ENCODE measurements at regions not wholly inside any gene's neighbourhood (a gene's known extent, or its start where the extent isn't known, plus 50 kb on each side); places are given as distances from the start of the nearest gene placed in this dataset.

DNA sequence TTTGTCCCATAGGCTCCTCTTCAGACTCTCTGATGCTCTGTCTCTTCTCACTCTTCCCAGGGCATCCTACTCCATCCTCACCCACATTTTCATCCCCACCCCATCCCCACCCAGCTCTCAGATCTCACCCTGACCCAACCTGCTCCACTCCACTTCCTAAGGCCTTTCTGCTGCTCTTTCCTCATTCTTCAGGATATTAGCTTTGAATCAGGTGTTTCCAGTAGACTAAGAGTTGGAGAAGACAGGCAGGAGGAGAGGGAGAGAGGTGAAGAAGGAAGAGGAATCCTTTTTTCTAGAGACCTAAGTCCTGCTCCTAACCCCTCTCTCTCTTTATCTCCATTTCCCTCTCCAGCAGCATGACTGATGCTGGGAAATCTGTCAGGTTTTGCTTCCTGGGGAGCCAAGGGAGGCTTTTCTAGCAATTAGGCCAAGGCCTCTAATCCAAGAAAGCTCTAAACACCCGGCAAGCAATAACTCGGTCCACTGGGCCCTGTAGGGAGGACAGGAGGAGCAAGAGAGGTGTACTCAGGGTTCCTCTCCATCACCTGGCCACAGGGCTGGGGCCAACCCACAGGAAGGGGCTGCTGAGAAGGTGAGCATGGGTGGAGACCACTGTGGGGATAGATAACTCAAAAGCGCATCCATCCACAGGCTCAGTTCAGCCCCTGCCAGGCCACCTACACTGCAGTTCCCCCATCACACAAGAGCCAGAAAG is 133.3 kb downstream of the TMEM132E start:
- H3K27ac ChIP-seq (ENCODE audit: low read depth in 1 of 2, low read length in 2 of 2) = no peak overlapping the region
- no peak for ATAC-seq (ENCODE audit: poor library complexity)
- Mint-ChIP-seq H3K27ac (no peak overlapping the region), H3K4me1 (ENCODE audit: low read depth) (no peaks in the 10 kb centered on the region), H3K36me3 (ENCODE audit: low read depth) (no peaks in the 10 kb centered on the region), H3K27me3 (peaks cover 44% of the 10 kb centered on the region), H3K9me3 (no peaks in the 10 kb centered on the region), H3K4me3 (no peak overlapping the region)
- CTCF ChIA-PET = no interaction called here
- peaks cover 0 to 3% of the 10 kb centered on the region in 2 experiments for H3K9me3 ChIP-seq (ENCODE audit: control insufficient read depth in 1 of 2, insufficient read depth in 1 of 2, low read length in 2 of 2)
- DNase-seq = no peak
- H3K4me1 ChIP-seq (ENCODE audit: insufficient read depth, low read length) = no peaks in the 10 kb centered on the region
- peaks cover 0 to 11% of the 10 kb centered on the region in 2 experiments for H3K27me3 ChIP-seq (ENCODE audit: control insufficient read depth in 1 of 2, insufficient read depth in 2 of 2, low read length in 2 of 2)
- H3K36me3 ChIP-seq (ENCODE audit: insufficient read depth, low read length) = no peaks in the 10 kb centered on the region
- TF ChIP-seq, protein P1, sequence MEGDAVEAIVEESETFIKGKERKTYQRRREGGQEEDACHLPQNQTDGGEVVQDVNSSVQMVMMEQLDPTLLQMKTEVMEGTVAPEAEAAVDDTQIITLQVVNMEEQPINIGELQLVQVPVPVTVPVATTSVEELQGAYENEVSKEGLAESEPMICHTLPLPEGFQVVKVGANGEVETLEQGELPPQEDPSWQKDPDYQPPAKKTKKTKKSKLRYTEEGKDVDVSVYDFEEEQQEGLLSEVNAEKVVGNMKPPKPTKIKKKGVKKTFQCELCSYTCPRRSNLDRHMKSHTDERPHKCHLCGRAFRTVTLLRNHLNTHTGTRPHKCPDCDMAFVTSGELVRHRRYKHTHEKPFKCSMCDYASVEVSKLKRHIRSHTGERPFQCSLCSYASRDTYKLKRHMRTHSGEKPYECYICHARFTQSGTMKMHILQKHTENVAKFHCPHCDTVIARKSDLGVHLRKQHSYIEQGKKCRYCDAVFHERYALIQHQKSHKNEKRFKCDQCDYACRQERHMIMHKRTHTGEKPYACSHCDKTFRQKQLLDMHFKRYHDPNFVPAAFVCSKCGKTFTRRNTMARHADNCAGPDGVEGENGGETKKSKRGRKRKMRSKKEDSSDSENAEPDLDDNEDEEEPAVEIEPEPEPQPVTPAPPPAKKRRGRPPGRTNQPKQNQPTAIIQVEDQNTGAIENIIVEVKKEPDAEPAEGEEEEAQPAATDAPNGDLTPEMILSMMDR (IDR thresholded peaks at IDR 0.05) = no peak
- H3K4me3 ChIP-seq (ENCODE audit: low read length) = no peak overlapping the region
- intact Hi-C loops (cut with DNase I, micrococcal nuclease) = no loop called here
- POLR2A ChIA-PET = no interaction called here

DNA sequence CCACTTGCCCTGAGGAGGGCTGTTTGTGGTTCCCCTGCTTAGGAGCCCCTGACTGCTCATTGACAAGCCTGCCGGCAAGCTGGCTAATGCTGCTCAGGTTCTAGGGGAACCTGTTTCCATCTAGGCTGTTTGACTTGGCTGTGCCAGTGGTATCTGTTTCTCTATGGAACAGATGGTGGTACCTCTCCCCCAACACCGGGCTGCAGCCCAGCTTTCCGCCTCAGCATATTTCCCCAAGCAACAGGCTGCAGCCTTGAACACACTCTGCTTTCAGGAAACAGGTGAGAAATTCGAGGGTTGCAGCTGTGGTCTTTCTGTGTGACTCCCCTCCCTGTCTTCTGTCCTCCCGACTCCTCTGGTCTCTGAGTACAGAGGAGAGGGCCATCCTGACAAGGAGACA is 132.3 kb downstream of the TMEM132E start:
- CTCF ChIA-PET = no interaction called here
- Mint-ChIP-seq H3K4me1 (ENCODE audit: low read depth) (no peaks in the 10 kb centered on the region), H3K9me3 (no peaks in the 10 kb centered on the region), H3K36me3 (ENCODE audit: low read depth) (no peaks in the 10 kb centered on the region), H3K27me3 (peaks cover 48% of the 10 kb centered on the region), H3K27ac (no peak overlapping the region), H3K4me3 (no peak overlapping the region)
- H3K27me3 ChIP-seq (ENCODE audit: control insufficient read depth in 1 of 2, insufficient read depth in 2 of 2, low read length in 2 of 2) = peaks cover 0 to 11% of the 10 kb centered on the region in 2 experiments
- H3K4me3 ChIP-seq (ENCODE audit: low read length) = no peak overlapping the region
- no peak overlapping the region for H3K27ac ChIP-seq (ENCODE audit: low read depth in 1 of 2, low read length in 2 of 2)
- POLR2A ChIA-PET = no interaction called here
- intact Hi-C loops (cut with DNase I, micrococcal nuclease) = no loop called here
- H3K9me3 ChIP-seq (ENCODE audit: control insufficient read depth in 1 of 2, insufficient read depth in 1 of 2, low read length in 2 of 2) = peaks cover 0 to 3% of the 10 kb centered on the region in 2 experiments
- H3K4me1 ChIP-seq (ENCODE audit: insufficient read depth, low read length) = no peaks in the 10 kb centered on the region
- no peaks in the 10 kb centered on the region for H3K36me3 ChIP-seq (ENCODE audit: insufficient read depth, low read length)
- TF ChIP-seq, protein P1 (IDR thresholded peaks at IDR 0.05) = no peak
- no peak for ATAC-seq (ENCODE audit: poor library complexity)
- DNase-seq = no peak

DNA sequence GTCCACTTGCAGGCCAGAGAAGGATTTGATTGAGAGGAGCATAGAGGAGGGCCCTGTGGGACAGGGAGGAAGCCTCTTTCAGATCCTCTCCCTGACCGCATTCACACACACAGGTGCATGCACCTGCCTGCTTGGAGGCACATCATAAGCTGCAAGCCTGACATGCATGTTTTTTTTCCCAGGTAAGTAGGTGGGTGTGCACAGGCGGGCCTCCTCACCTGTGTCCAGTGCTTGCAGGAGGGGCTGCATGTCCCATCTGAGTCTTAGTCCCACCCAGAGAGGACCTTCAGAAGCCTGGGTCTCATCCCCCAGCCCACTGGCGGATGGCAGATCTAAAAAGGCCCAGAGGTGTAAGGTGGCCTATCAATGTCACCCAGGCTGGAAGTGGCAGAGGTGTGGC is 130.8 kb downstream of the TMEM132E start:
- Mint-ChIP-seq H3K36me3 (ENCODE audit: low read depth) (no peaks in the 10 kb centered on the region), H3K27me3 (peaks cover 54% of the 10 kb centered on the region), H3K4me3 (no peak overlapping the region), H3K9me3 (no peaks in the 10 kb centered on the region), H3K4me1 (ENCODE audit: low read depth) (no peaks in the 10 kb centered on the region), H3K27ac (no peak overlapping the region)
- TF ChIP-seq, protein P1 (IDR thresholded peaks at IDR 0.05) = no peak
- H3K4me3 ChIP-seq (ENCODE audit: low read length) = no peak overlapping the region
- no peaks in the 10 kb centered on the region for H3K36me3 ChIP-seq (ENCODE audit: insufficient read depth, low read length)
- H3K9me3 ChIP-seq (ENCODE audit: control insufficient read depth in 1 of 2, insufficient read depth in 1 of 2, low read length in 2 of 2) = no peaks in the 10 kb centered on the region
- H3K27me3 ChIP-seq (ENCODE audit: control insufficient read depth in 1 of 2, insufficient read depth in 2 of 2, low read length in 2 of 2) = peaks cover 0 to 14% of the 10 kb centered on the region in 2 experiments
- CTCF ChIA-PET = no interaction called here
- H3K27ac ChIP-seq (ENCODE audit: low read depth in 1 of 2, low read length in 2 of 2) = no peak overlapping the region
- no peak for ATAC-seq (ENCODE audit: poor library complexity)
- H3K4me1 ChIP-seq (ENCODE audit: insufficient read depth, low read length) = no peaks in the 10 kb centered on the region
- POLR2A ChIA-PET = no interaction called here
- intact Hi-C loops (cut with DNase I, micrococcal nuclease) = no loop called here
- DNase-seq = no peak

Measured in CD4-positive, alpha-beta T cell (primary cell).